ENCODE measurements at regions not wholly inside any gene's neighbourhood (a gene's known extent, or its start where the extent isn't known, plus 50 kb on each side); places are given as distances from the start of the nearest gene placed in this dataset.

DNA sequence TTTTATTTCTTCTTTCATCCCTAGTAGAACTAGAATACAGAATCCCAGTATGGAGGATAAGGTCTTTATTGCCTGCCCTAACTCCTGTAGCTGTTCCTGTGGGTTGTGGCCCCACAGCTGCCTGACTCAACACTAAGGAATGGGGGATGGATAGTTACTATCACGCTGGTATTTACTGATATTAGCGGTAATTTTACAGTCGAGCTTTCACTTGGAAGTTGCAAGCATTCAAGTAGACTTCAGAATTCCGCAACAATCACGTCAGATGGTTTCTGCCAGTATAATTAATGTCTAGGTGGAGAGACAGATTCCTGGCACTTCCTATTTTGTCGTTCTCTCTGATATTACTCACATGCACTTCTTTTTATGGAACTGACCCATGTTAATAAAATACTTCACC is 489.8 kb downstream of the PABPC4L start:
- intact Hi-C loops (cut with DNase I; ENCODE audit: low total_unique reads): no loop called here
- Histone ChIP-seq H3K9me3 (peaks cover 0 to 7% of the 10 kb centered on the region in 2 donors), H3K36me3 (no peaks in the 10 kb centered on the region), H3K4me1 (no peaks in the 10 kb centered on the region), H3K27me3 (no peaks in the 10 kb centered on the region), H3K4me3 (no peak overlapping the region), H3K27ac (no peak overlapping the region)
- no peak for TF ChIP-seq POLR2A (IDR thresholded peaks at IDR 0.05)
- TF ChIP-seq POLR2AphosphoS5 (IDR thresholded peaks at IDR 0.05): no peak
- TF ChIP-seq, protein P1, sequence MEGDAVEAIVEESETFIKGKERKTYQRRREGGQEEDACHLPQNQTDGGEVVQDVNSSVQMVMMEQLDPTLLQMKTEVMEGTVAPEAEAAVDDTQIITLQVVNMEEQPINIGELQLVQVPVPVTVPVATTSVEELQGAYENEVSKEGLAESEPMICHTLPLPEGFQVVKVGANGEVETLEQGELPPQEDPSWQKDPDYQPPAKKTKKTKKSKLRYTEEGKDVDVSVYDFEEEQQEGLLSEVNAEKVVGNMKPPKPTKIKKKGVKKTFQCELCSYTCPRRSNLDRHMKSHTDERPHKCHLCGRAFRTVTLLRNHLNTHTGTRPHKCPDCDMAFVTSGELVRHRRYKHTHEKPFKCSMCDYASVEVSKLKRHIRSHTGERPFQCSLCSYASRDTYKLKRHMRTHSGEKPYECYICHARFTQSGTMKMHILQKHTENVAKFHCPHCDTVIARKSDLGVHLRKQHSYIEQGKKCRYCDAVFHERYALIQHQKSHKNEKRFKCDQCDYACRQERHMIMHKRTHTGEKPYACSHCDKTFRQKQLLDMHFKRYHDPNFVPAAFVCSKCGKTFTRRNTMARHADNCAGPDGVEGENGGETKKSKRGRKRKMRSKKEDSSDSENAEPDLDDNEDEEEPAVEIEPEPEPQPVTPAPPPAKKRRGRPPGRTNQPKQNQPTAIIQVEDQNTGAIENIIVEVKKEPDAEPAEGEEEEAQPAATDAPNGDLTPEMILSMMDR (IDR thresholded peaks at IDR 0.05): no peak
- no peak for DNase-seq (ENCODE audit: low spot score in 2 of 2)

GRCh38 chr4:133694416-133694815 is 507.2 kb downstream of the PABPC4L start:
- no peak overlapping the region for H3K27ac ChIP-seq
- no peaks in the 10 kb centered on the region for H3K36me3 ChIP-seq
- no peak for DNase-seq (ENCODE audit: low spot score in 2 of 2)
- no peak for TF ChIP-seq POLR2AphosphoS5 (IDR thresholded peaks at IDR 0.05)
- TF ChIP-seq, protein P1 (IDR thresholded peaks at IDR 0.05): no peak
- no peak for TF ChIP-seq POLR2A (IDR thresholded peaks at IDR 0.05)
- intact Hi-C loops (cut with DNase I; ENCODE audit: low total_unique reads): no loop called here
- H3K4me1 ChIP-seq: no peaks in the 10 kb centered on the region
- H3K27me3 ChIP-seq: no peaks in the 10 kb centered on the region
- no peaks in the 10 kb centered on the region for H3K9me3 ChIP-seq
- no peak overlapping the region for H3K4me3 ChIP-seq

DNA sequence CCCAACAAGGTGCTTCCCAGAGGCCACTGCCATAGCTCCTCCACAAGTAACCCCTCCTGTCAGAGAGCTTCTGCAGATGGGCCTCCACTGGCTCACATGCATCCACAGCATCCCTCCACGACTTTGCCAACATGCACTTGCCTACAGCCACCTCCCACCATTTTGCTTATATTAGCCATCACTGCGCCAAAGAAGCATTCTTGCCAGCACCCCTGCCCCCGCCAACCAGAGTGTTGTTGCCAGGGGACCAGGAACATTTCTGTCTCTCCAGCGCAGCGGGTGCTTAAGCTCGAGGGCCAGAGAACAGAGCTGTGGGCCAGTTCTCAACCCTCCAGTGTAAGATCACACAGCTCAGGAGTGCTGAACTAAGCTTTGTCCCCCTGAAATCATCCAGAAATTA is 517.6 kb downstream of the PABPC4L start:
- Histone ChIP-seq H3K4me1 (no peaks in the 10 kb centered on the region), H3K27ac (no peak overlapping the region), H3K36me3 (no peaks in the 10 kb centered on the region), H3K9me3 (no peaks in the 10 kb centered on the region), H3K4me3 (no peak overlapping the region), H3K27me3 (no peaks in the 10 kb centered on the region)
- TF ChIP-seq POLR2AphosphoS5 (IDR thresholded peaks at IDR 0.05) (no peak), POLR2A (IDR thresholded peaks at IDR 0.05) (no peak)
- TF ChIP-seq, protein P1 (IDR thresholded peaks at IDR 0.05): no peak
- intact Hi-C loops (cut with DNase I; ENCODE audit: low total_unique reads): no loop called here
- no peak for DNase-seq (ENCODE audit: low spot score in 2 of 2)

GRCh38 chr4:133668061-133668851 is 519.2 kb downstream of the PCDH10 start:
- H3K9me3 ChIP-seq: no peaks in the 10 kb centered on the region
- H3K27me3 ChIP-seq: no peaks in the 10 kb centered on the region
- DNase-seq (ENCODE audit: low spot score in 2 of 2): no peak
- intact Hi-C loops (cut with DNase I; ENCODE audit: low total_unique reads): no loop called here
- no peak overlapping the region for H3K4me3 ChIP-seq
- no peak overlapping the region for H3K27ac ChIP-seq
- no peak for TF ChIP-seq POLR2AphosphoS5 (IDR thresholded peaks at IDR 0.05)
- TF ChIP-seq POLR2A (IDR thresholded peaks at IDR 0.05): no peak
- TF ChIP-seq, protein P1 (IDR thresholded peaks at IDR 0.05): no peak
- H3K4me1 ChIP-seq: no peaks in the 10 kb centered on the region
- H3K36me3 ChIP-seq: no peaks in the 10 kb centered on the region

GRCh38 chr4:133647206-133647605 is 498.1 kb downstream of the PCDH10 start:
- Histone ChIP-seq H3K27ac (no peak overlapping the region), H3K9me3 (no peaks in the 10 kb centered on the region), H3K4me3 (no peak overlapping the region), H3K4me1 (no peaks in the 10 kb centered on the region), H3K36me3 (no peaks in the 10 kb centered on the region), H3K27me3 (no peaks in the 10 kb centered on the region)
- intact Hi-C loops (cut with DNase I; ENCODE audit: low total_unique reads): no loop called here
- DNase-seq (ENCODE audit: low spot score in 2 of 2): no peak
- TF ChIP-seq, protein P1 (IDR thresholded peaks at IDR 0.05): no peak
- TF ChIP-seq POLR2AphosphoS5 (IDR thresholded peaks at IDR 0.05): no peak
- TF ChIP-seq POLR2A (IDR thresholded peaks at IDR 0.05): no peak

Measured in breast epithelium (tissue), 4 donors.